Femur (tissue), 1 donor: ENCODE measurements at regions not wholly inside any gene's neighbourhood (a gene's known extent, or its start where the extent isn't known, plus 50 kb on each side); places are given as distances from the start of the nearest gene placed in this dataset.
A peak's percentile ranks its signal among the peaks of the same experiment; 100 is the strongest.
"Not testable (repeated sequence)": the region's sequence is repeated elsewhere in the genome, so short reads cannot be mapped to it uniquely, and the experiment has no call there.

ENCODE experiments used
- DNase-seq: peaks from one replicate; pipeline ENCODE4 v3.0.0-alpha.2; 2017

- peak; percentile 50 for DNase-seq
Measured at GRCh38 chr4:138656990-138657389, 358.6 kb upstream of the NOCT start.

GRCh38 chr4:138655985-138656384 is 359.6 kb upstream of the NOCT start:
- DNase-seq: no peak

- DNase-seq: no peak
Measured at GRCh38 chr4:138655286-138655685, 360.3 kb upstream of the NOCT start.

GRCh38 chr4:138650929-138651448 is 364.6 kb upstream of the NOCT start:
- peak; percentile 43 for DNase-seq

- DNase-seq: no peak
Measured at GRCh38 chr4:138650495-138650894, 365.1 kb upstream of the NOCT start.

GRCh38 chr4:138647433-138647832 is 368.1 kb upstream of the NOCT start:
- DNase-seq: no peak

- DNase-seq: no peak
Measured at GRCh38 chr4:138646383-138646782, 369.2 kb upstream of the NOCT start.

- no peak for DNase-seq
Measured at GRCh38 chr4:138645289-138645688, 370.3 kb upstream of the NOCT start.

GRCh38 chr4:138644322-138644721 is 371.3 kb upstream of the NOCT start:
- DNase-seq: no peak

GRCh38 chr4:138643827-138644226 is 371.8 kb upstream of the NOCT start:
- DNase-seq: no peak

- no peak for DNase-seq
Measured at GRCh38 chr4:138639018-138639741, 376.4 kb upstream of the NOCT start.

GRCh38 chr4:138636781-138637180 is 378.8 kb upstream of the NOCT start:
- DNase-seq: no peak

GRCh38 chr4:138634915-138635314 is 380.7 kb upstream of the NOCT start:
- no peak for DNase-seq

GRCh38 chr4:138633580-138633904 is 382.0 kb upstream of the NOCT start:
- DNase-seq: no peak

GRCh38 chr4:138632856-138633579 is 382.6 kb upstream of the NOCT start:
- no peak for DNase-seq

- no peak for DNase-seq
Measured at GRCh38 chr4:138630666-138631065, 384.9 kb upstream of the NOCT start.

- DNase-seq: no peak
Measured at GRCh38 chr4:138629669-138630068, 385.9 kb upstream of the NOCT start.

GRCh38 chr4:138627096-138627495 is 384.9 kb upstream of the SLC7A11 start:
- no peak for DNase-seq

GRCh38 chr4:138622362-138622761 is 380.2 kb upstream of the SLC7A11 start:
- not testable (repeated sequence) for DNase-seq

- no peak for DNase-seq
Measured at GRCh38 chr4:138616775-138617174, 374.6 kb upstream of the SLC7A11 start.

- no peak for DNase-seq
Measured at GRCh38 chr4:138614398-138615142, 372.4 kb upstream of the SLC7A11 start.

- DNase-seq: no peak
Measured at GRCh38 chr4:138612428-138612827, 370.3 kb upstream of the SLC7A11 start.

GRCh38 chr4:138611721-138612120 is 369.6 kb upstream of the SLC7A11 start:
- DNase-seq: no peak

- no peak for DNase-seq
Measured at GRCh38 chr4:138611017-138611416, 368.9 kb upstream of the SLC7A11 start.
